Lower leg skin (tissue), 4 donors: ENCODE measurements at regions not wholly inside any gene's neighbourhood (a gene's known extent, or its start where the extent isn't known, plus 50 kb on each side); places are given as distances from the start of the nearest gene placed in this dataset.

ENCODE experiments used
- DNase-seq, 2 donors: peaks; one replicate each; pipeline ENCODE4 v3.0.0-alpha.2; 2019; ENCODE audit warnings: low spot score in 2 of 2
- H3K4me3 ChIP-seq: fragments of 200-600 bp; sonication (generic); 2 replicates; pipeline ENCODE4 v1.5.1; 2017; ENCODE audit warnings: mild to moderate bottlenecking, low read depth; ENCODE audit not compliant: poor library complexity, severe bottlenecking
- CTCF ChIP-seq, 3 donors: fragments of 450-650 bp; IDR thresholded peaks; one replicate each; pipeline ENCODE4 v1.5.1; 2016; ENCODE audit warnings: antibody characterized with exemption in 3 of 3, mild to moderate bottlenecking in 3 of 3, moderate library complexity in 2 of 3
- POLR2A ChIP-seq, 2 donors: fragments of 450-650 bp; IDR thresholded peaks; one replicate each; pipeline ENCODE4 v1.6.1; 2016 to 2017; ENCODE audit warnings: antibody characterized with exemption in 2 of 2, mild to moderate bottlenecking in 1 of 2, moderate library complexity in 1 of 2
- WGBS, 2 donors: methylation state at CpG; one replicate each; pipeline ENCODE4 v1.1.5; 2018; 5-methylcytosine and 5-hydroxymethylcytosine counted together
- intact Hi-C: fragments of 100-400 bp; cut with DNase I; formaldehyde crosslinking; loops from one replicate; pipeline ENCODE4 v1.15.0; 2023; ENCODE audit warnings: low total_unique reads

- DNase-seq = no peak
- TF ChIP-seq POLR2A (IDR thresholded peaks at IDR 0.05) (no peak), CTCF (IDR thresholded peaks at IDR 0.05) (no peak)
- no peak overlapping the region for H3K4me3 ChIP-seq
- intact Hi-C loops = no loop called here
- WGBS, 2 donors = 83% methylated on average over 7 of the region's 7 CpGs
Measured at GRCh38 chr3:22980346-22980745, 222.8 kb upstream of the UBE2E2 start.

- 93 to 95% methylated on average over 3 of the region's 3 CpGs for WGBS, 2 donors
- DNase-seq = no peak
- no peak overlapping the region for H3K4me3 ChIP-seq
- intact Hi-C loops = no loop called here
- no peak for TF ChIP-seq POLR2A (IDR thresholded peaks at IDR 0.05)
- no peak for TF ChIP-seq CTCF (IDR thresholded peaks at IDR 0.05)
Measured at GRCh38 chr3:22981166-22981565, 222.0 kb upstream of the UBE2E2 start.

- 58 to 77% methylated on average over 2 of the region's 2 CpGs for WGBS, 2 donors
- DNase-seq = no peak
- TF ChIP-seq CTCF (IDR thresholded peaks at IDR 0.05) = no peak
- TF ChIP-seq POLR2A (IDR thresholded peaks at IDR 0.05) = no peak
- H3K4me3 ChIP-seq = no peak overlapping the region
- intact Hi-C loops = no loop called here
Measured at GRCh38 chr3:22981861-22982260, 221.3 kb upstream of the UBE2E2 start.

GRCh38 chr3:22982981-22983587 lies 220.0 kb upstream of the UBE2E2 start:
- 61 to 63% methylated on average over 7 of the region's 7 CpGs for WGBS, 2 donors
- DNase-seq = no peak
- TF ChIP-seq POLR2A (IDR thresholded peaks at IDR 0.05) (no peak), CTCF (IDR thresholded peaks at IDR 0.05) (no peak)
- intact Hi-C loops = no loop called here
- H3K4me3 ChIP-seq = no peak overlapping the region

- intact Hi-C loops = no loop called here
Measured at GRCh38 chr3:22986958-22987357, 216.2 kb upstream of the UBE2E2 start.

More at GRCh38 chr3:22986958-22987357, 216.2 kb upstream of the UBE2E2 start:
- H3K4me3 ChIP-seq = no peak overlapping the region
- DNase-seq = no peak
- no peak for TF ChIP-seq CTCF (IDR thresholded peaks at IDR 0.05)
- TF ChIP-seq POLR2A (IDR thresholded peaks at IDR 0.05) = no peak
